ENCODE measurements at regions not wholly inside any gene's neighbourhood (a gene's known extent, or its start where the extent isn't known, plus 50 kb on each side); places are given as distances from the start of the nearest gene placed in this dataset.
A peak's percentile ranks its signal among the peaks of the same experiment; 100 is the strongest.

DNA sequence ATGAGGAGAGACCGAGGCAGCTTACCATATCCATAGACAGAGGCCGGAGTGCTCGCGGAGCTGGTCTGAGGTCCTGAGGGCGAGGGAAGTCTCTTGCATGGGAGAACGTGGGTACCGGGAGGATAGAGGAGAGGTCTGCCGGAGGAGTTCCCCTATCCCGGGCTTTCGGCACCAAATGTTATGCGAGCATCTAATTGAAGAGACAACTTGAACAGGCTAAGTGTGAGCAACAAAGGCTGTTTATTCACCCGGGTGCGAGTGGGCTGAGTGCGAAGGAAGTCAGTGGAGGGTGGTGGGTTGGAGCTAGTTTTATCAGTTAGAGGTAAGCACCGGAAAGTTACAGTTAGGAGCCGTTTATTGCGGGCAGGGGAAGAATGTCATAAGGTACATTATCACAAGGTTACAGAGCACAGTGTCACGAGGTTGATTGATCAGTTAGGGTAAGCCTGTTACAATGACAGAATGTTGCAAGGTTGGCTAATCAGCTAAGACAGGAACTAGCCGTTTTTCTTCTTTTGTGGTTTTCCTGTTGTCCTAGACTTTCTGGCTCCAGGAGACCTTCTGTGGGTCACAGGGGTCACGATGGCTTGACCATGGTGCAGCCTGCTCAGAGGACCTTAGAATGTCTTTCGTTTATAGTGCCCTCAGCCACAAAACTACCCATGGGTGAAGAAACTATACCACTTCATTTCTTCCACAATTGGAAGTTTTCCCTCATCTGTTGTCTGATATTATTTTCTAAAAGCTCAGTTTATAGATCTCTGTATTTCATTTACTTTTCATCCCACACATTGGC lies 746.0 kb upstream of the ADGRB3 start (continued):
- TF ChIP-seq, protein P1, sequence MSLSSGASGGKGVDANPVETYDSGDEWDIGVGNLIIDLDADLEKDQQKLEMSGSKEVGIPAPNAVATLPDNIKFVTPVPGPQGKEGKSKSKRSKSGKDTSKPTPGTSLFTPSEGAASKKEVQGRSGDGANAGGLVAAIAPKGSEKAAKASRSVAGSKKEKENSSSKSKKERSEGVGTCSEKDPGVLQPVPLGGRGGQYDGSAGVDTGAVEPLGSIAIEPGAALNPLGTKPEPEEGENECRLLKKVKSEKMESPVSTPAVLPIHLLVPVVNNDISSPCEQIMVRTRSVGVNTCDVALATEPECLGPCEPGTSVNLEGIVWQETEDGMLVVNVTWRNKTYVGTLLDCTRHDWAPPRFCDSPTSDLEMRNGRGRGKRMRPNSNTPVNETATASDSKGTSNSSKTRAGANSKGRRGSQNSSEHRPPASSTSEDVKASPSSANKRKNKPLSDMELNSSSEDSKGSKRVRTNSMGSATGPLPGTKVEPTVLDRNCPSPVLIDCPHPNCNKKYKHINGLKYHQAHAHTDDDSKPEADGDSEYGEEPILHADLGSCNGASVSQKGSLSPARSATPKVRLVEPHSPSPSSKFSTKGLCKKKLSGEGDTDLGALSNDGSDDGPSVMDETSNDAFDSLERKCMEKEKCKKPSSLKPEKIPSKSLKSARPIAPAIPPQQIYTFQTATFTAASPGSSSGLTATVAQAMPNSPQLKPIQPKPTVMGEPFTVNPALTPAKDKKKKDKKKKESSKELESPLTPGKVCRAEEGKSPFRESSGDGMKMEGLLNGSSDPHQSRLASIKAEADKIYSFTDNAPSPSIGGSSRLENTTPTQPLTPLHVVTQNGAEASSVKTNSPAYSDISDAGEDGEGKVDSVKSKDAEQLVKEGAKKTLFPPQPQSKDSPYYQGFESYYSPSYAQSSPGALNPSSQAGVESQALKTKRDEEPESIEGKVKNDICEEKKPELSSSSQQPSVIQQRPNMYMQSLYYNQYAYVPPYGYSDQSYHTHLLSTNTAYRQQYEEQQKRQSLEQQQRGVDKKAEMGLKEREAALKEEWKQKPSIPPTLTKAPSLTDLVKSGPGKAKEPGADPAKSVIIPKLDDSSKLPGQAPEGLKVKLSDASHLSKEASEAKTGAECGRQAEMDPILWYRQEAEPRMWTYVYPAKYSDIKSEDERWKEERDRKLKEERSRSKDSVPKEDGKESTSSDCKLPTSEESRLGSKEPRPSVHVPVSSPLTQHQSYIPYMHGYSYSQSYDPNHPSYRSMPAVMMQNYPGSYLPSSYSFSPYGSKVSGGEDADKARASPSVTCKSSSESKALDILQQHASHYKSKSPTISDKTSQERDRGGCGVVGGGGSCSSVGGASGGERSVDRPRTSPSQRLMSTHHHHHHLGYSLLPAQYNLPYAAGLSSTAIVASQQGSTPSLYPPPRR (CRISPR knock-in tag; IDR thresholded peaks at IDR 0.05; ENCODE audit: borderline replicate concordance) = peak; percentile 77
- TF ChIP-seq, protein P2, sequence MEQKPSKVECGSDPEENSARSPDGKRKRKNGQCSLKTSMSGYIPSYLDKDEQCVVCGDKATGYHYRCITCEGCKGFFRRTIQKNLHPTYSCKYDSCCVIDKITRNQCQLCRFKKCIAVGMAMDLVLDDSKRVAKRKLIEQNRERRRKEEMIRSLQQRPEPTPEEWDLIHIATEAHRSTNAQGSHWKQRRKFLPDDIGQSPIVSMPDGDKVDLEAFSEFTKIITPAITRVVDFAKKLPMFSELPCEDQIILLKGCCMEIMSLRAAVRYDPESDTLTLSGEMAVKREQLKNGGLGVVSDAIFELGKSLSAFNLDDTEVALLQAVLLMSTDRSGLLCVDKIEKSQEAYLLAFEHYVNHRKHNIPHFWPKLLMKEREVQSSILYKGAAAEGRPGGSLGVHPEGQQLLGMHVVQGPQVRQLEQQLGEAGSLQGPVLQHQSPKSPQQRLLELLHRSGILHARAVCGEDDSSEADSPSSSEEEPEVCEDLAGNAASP (IDR thresholded peaks at IDR 0.05) = peak; percentile 33; the same call in 1 of the 2 replicates
- TF ChIP-seq CHCHD3 (CRISPR knock-in tag; IDR thresholded peaks at IDR 0.05) (no peak), SMARCB1 (IDR thresholded peaks at IDR 0.05; ENCODE audit: insufficient read length, low read depth) (no peak), SRSF9 (IDR thresholded peaks at IDR 0.05; ENCODE audit: borderline replicate concordance, low read depth, low read length) (no peak), NFIX (CRISPR knock-in tag; IDR thresholded peaks at IDR 0.05; ENCODE audit: low read depth) (no peak), ZNF124 (CRISPR knock-in tag; IDR thresholded peaks at IDR 0.05) (no peak), HCFC1 (IDR thresholded peaks at IDR 0.05; ENCODE audit: low read depth, low read length) (no peak; the same call in 1 of the 2 replicates), GATAD2A (IDR thresholded peaks at IDR 0.05) (peak; percentile 82; the same call in 1 of the 2 replicates), TAF1 (IDR thresholded peaks at IDR 0.05; ENCODE audit: control insufficient read depth, extremely low read depth, insufficient read depth, low read length, severe bottlenecking) (peak; percentile 95)
- TF ChIP-seq, protein P3, sequence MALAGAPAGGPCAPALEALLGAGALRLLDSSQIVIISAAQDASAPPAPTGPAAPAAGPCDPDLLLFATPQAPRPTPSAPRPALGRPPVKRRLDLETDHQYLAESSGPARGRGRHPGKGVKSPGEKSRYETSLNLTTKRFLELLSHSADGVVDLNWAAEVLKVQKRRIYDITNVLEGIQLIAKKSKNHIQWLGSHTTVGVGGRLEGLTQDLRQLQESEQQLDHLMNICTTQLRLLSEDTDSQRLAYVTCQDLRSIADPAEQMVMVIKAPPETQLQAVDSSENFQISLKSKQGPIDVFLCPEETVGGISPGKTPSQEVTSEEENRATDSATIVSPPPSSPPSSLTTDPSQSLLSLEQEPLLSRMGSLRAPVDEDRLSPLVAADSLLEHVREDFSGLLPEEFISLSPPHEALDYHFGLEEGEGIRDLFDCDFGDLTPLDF (CRISPR knock-in tag; IDR thresholded peaks at IDR 0.05) = no peak
- TF ChIP-seq, protein P4, sequence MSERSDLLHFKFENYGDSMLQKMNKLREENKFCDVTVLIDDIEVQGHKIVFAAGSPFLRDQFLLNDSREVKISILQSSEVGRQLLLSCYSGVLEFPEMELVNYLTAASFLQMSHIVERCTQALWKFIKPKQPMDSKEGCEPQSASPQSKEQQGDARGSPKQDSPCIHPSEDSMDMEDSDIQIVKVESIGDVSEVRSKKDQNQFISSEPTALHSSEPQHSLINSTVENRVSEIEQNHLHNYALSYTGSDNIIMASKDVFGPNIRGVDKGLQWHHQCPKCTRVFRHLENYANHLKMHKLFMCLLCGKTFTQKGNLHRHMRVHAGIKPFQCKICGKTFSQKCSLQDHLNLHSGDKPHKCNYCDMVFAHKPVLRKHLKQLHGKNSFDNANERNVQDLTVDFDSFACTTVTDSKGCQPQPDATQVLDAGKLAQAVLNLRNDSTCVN (CRISPR knock-in tag; IDR thresholded peaks at IDR 0.05) = no peak

Data from K562 (cell line).